HG03060 (cell line): ENCODE measurements at regions not wholly inside any gene's neighbourhood (a gene's known extent, or its start where the extent isn't known, plus 50 kb on each side); places are given as distances from the start of the nearest gene placed in this dataset.
"Not testable (repeated sequence)": the region's sequence is repeated elsewhere in the genome, so short reads cannot be mapped to it uniquely, and the experiment has no call there.

Experiments
- ATAC-seq: cut with Tn5 transposase; IDR thresholded peaks from one replicate; pipeline ENCODE4 v1.9.1; 2021; ENCODE audit warnings: low read depth, moderate number of reproducible peaks; ENCODE audit not compliant: unreplicated experiment

DNA sequence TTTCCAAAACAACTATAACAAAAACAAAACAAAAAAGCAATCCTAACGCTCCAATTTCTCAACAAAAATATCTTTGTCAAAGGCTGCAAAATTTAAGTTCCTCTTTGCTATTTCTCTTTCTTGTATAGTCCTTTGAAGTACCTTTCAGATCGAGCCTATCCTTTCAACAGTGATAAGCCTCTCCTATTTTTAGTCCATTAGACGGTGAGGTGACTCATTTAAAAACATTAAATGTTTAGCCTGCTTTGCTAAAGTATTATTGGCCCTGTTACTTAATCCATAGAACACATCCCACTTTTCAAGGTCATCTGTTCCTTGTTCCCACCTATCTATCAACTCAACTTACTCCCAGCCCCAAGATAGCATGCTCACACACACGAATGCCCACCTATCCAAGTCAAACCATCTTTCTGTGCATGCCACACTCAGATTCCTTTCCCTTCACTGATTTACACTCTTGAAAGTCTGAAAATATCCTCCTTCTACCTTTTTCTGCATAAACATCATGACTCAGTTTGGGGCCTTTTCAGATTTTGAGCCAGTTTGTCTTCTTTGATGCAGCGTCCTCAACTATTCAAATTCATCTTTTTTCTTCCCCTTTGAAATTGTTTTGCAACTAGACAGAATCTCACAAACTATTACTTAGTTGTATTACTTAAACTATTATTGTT is 224.9 kb upstream of the TMEM229A start:
- no peak for ATAC-seq

DNA sequence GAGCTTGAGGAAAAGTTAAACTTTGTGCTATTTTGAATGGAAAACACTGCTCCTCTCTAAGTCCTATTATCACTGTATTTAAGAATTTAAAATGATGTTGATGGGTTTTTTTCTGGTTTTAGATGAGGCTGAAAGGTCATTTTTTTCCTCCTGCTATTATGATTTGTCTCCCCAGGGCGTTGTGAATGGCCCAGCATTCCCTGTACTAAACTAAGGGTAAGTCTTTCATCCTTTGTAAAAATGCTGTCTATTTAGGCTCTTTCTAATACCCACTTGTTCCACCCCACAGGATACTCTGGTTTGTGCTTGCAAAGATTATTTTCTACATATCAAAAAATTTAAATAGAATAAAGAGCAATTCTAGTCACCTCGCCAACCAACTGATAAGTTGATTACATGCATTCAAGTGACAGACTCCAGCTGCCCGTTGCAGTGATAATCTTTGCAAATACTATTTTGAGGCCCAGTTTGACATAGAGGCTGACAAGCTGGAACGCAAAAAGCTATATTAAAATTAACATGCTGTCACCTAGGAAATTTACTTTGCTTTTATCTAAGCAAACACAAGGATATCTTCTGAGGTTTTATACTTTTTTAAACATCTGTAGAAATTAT is 222.3 kb upstream of the TMEM229A start:
- ATAC-seq: no peak

DNA sequence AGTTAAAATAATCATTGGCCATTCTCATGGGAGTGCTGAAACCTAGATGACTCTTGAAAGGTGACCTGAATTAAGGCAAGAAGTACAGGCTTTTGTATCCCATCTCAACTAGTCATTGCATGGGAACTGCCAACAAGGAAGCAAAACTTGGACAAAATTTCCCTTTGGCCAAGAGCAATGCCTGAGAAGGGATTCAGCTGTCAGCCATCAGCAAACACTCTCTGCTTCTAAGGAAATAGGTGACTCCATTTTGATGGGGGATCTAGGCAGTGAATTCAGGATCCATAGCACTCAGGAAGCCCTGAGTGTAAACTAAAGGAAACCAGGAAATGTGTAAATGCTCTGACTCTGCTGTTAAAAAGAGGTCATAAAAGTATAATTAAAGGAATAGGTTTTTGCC is 221.5 kb upstream of the TMEM229A start:
- ATAC-seq: no peak

DNA sequence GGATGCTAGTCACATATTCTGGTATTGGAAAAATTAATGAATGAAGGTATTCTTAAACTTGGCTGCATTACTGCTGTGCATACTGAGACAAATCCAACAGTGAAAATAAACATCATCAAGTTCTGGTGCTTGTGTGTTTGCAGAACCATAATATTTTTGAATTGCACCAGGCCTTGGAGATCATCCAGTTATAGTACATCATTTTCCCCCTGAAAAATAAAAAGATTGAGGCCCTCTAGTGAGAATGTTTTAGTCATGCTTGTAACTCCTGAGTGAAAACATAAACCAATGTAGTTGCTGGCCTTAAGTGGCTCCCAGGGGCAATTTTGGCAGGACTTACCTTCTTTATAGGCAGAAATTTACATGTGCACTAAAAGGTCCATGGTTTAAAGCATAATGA is 218.8 kb upstream of the TMEM229A start:
- no peak for ATAC-seq

DNA sequence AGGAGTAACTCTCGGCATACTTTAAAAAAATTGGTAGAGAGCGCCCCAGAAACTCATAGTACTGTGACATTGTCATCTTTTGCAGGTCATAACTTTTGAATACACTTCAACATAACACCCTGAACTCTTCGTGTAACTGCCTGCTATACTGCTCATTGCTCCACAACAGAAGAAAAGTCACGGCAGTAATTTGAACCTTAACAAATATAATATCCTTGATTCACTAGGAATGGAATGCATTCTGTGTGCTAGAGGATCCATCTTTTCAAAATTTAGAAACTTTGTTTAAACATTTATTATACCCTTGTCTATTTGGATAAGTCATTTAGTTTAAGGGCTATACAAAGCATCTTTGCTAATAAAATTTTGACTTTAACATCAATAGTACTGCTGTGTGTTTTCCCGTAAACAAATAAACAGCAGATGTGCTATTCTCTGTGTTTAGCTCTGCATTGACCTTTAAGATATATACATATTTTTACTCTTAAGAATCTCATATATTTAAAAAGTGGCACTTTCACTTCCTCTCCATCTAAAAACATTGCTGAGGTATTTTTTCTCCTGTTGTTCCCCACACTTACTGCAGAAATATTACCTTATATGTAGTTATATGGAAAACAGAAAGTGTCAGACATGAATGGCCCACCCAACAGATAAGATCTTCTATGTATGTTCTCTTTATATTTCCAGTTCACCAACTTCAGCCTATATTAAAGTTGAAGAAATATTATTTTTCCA is 217.6 kb upstream of the TMEM229A start:
- no peak for ATAC-seq

DNA sequence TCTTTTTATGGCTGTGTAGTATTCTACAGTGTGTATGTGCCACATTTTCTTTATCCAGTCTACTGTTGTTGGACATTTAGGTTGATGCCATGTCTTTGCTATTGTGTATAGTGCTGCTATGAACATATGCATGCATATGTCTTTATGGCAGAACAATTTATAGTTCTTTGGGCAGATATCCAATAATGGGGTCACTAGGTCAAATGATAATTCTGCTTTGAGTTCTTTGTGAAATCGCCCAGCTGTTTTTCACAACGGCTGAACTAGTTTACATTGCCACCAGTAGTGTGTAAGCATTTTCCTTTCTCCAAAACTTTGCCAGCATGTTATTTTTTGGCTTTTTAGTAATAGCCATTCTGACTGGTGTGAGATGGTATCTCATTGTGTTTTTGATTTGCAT is 214.8 kb upstream of the TMEM229A start:
- no peak for ATAC-seq

DNA sequence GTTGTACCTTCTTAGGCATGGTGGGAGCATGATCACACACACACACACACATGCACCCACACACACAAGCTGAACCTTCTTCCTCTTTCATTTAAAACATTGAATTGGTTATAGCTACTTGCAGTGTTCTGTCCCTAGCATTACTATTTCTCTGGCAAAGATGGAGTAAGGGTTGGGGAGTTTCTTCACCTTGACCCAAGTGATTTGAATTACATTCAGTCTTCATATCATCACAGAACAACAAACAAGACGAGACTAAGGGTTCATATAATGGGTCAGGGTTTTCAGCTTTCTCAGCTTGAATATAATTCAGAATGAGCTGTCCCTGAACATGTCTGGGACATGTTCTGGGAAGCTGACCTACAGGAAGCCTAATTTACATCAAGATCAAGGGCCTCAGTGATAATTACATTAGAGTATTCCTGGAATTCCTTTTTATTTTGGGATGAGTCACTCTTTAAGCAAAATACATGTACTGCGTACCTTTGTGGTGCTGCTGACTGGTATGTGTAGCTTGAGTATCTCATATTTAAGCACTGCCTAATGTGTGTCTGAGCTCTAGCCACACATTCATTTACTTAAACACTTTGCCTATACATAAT is 213.5 kb upstream of the TMEM229A start:
- no peak for ATAC-seq

DNA sequence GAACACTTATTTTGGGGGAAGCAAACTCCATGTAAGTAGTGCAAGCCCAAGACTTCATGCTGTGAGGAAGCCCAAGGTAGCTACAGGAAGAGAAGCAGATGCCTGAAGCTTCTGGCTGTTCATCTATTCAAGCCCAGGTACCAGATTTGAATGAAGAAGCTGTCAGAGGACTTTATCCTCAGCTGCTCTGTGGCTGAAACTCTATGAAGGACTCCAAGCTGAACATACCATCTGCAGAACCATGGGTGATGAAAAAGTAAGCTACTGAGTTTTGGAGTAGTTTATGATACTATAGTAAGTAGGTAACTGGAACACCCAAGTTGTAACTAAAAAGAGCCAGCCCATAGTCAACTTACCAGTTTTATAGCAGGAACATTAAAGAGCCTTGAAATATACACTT is 211.6 kb upstream of the TMEM229A start:
- ATAC-seq: not testable (repeated sequence)

DNA sequence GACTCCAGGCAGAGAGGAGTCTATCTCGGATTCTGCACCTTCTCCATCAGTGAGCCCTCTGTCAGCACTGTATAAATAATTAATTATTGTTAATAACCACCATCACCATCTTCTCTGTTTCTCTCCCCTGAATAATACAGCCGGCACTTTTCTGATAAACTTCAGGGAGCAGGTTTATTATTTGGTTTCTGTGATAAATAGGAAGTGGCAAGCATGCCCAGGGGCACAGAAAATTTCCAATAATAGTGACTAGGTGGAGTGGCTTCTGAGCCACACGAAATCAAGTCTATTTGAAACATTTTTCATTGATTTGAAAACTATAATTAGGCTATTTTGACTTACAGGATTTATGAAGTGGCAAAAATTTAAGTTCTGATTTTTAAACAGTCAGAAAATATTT is 186.8 kb upstream of the TMEM229A start:
- no peak for ATAC-seq

DNA sequence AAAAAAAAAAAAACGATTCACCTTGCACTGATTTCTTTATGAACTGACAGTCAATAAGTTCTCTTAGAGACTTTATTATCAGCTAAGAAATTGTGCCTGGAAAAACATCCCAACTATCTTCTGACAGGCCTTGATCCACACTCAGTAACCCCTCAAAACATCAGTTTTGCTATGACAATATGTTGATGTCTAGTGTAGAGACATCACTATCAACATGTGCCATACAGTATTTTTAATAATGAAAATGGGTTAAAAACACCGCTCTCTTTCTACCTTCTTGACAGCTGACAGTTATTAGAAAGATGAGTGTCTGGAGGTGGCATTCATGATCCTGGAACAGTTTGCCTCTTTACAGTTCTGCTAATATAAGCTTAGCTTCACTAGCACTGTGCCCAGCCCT is 175.8 kb upstream of the TMEM229A start:
- ATAC-seq: no peak

DNA sequence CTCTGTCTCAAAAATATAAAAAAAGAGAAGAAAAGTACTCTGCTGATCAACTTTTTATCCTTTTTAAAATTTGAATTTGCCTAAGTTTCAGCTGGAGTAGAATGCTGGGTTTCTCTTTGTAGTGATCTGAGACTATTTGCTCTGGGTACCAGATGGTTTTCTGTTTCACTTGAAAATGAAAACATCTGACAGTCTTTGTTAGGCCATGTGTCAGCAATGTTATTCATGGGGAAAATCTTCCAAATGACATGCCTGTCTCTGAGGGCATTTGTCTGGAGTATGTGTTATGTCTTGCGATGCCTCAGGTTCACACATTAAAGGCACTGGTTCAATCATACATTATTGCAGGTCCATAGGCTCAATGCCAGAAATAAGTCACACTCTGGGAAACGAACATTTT is 175.3 kb upstream of the TMEM229A start:
- no peak for ATAC-seq

DNA sequence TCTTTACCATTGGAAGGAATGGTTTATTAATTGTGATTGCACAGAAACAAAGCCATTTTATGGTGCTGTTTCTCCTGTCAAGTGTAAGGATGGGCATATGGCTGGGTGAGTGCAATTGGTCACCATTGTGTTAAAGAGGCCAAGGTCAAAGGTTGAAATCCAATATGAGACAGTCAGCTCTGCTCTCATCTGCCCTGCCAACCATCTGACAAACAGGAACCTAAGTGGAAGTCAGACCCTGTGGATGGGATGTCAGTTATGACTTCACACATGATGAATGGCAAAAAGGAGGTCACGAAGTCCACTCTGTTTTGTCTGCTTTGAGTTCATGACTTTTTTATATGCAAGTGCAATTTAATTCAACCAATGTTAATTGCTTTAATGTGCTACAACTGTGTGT is 172.7 kb upstream of the TMEM229A start:
- no peak for ATAC-seq

DNA sequence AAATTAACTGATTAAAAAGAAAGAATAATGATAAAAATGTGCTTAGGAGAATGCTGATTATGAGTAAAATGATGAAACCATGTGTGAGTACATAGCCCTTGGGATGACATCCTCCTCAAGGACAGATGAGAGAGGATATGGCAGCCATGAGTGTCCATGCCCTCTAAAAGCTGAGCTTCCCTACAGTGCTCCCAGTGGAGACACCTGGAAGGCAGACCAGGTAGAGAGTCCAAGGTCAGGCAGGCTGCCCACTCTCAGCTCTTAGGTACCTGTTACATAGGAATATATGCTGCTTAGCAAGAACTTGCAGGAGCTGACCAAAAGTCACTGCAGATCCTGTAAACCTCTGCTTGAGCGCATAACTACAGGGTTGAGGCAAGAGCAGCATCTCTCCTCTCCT is 169.7 kb upstream of the TMEM229A start:
- no peak for ATAC-seq

DNA sequence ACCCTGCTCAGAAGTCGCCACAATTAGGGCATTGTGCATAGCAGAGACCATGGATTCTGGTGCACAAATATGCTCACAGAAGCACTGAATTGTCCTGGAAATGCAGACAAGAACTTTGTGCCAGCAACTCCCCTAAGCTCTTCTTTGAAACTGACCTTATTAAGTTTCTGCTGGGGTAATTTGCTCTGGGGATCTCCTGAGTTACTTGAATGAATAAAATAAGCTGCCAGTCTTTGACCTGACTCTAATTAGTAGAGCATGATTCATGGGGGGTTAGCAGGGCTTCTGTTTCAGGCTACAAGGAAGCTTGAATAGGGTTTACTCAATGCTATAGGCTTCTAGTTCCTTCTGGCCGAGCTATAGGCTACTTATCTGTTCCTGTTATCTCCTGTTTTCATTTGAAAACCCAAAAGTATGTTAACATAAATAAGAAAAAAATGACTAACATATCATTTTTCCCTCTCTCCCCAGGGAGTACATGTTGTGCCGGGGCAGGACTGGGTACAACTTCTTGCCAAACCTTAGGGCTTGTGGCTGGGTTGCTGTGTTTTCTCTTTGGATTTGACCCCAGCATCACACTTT is 169.0 kb upstream of the TMEM229A start:
- ATAC-seq: no peak

DNA sequence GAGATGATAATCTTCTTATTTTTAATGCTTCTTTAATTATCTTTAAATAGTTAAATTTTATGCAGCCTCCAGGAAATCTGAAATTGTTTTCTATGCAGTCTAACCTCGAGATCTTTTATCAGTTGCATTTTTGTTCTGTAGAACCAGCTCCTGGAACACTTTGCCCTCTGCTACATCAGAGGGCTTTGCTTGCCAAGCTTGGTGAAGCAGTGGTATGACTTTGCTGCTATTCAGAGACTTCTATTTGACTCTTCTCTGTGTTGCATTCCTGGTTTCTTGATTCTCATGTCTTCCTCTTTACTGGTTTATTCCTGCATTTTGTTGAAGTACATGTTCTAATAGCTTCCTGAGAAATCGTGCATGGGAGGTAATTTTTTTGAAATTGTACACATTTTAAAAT is 163.7 kb upstream of the TMEM229A start:
- no peak for ATAC-seq

DNA sequence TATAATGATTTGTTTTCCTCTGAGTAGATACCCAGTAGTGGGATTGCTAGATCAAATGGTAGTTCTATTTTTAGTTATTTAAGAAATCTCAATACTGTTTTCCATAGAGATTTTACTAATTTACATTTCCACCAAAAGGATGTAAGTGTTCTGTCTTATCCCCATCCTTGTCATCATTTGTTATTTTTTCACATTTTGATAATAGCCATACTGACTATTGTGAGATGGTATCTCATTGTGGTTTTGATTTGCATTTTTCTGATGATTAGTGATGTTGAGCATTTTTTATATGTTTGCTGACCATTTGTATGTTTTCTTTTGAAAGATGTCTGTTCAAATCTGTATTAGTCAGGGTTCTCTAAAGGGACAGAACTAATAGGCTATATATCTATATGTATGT is 160.0 kb upstream of the TMEM229A start:
- no peak for ATAC-seq

DNA sequence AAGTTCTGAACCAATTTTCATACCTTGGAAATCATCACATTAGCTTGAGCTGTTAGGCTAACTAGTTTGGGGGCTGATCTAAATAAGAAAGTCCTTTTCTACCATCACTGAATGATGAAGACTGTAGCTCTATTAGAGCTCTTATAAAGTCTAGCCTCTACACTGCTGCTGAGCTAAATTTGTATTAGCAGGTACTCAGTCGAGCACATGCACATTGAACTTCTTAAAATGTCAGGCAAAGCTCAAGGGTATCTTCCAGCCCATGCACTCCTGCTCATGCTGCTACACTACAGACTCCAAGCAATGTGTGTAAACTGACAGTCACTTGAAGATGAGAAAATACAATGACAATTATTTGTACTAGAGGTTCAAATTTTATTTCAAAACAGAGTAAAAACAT is 158.8 kb upstream of the TMEM229A start:
- ATAC-seq: no peak

DNA sequence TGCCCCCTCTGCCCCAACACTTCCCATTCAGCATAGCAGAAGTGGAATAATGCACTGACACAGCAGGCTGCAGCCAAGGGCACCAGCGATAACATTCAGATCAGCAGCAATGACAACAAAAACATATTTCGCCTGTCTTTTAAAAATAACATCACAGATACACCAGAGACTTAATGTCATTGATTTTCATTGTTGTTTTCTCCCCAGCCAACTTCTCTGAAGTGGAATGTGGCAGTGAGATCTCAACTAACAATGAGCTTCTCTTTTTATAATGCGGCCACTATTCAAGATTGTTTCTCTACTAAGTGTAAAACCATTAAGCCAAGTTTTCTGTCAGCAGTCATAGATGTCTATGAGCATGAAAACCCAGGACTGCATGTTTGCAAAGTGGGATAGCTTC is 158.2 kb upstream of the TMEM229A start:
- ATAC-seq: no peak

DNA sequence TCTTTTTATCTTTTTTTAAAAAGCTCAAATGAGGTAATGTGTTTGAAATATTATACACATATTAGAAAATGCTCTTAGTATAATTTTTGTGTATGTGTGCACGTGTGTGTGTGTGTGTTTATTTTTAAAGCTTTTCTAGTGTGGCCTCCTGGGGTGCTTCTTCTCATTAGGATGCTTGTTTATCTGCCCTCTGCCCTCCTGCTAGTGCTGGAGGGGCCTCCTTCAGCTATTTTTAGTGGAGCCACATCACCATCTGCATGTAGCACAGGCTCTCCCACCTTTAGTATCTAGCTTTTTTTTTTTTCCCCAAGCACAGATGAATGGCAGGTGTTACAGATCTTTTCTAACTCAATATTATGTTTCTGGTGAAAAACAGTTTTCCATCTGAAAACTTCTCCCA is 155.7 kb upstream of the TMEM229A start:
- no peak for ATAC-seq

DNA sequence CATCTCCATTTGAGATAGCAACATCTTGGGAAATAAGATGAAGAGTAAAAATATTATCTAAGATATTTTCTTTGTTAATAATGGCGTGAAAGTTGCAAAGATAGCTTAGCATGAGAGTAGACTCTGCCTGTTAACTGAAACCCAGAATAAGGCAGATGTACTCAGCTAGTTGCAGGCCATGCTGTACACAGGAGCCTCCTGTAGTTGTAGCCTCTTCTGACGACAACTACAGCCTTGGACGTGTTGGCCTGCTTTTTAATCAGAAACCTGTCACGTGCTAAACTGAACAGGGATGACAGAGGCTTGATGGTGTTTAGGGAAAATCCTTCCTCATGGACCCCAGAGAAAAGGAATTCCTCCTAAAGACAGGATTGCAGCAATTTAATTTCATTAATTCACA is 155.1 kb upstream of the TMEM229A start:
- no peak for ATAC-seq

DNA sequence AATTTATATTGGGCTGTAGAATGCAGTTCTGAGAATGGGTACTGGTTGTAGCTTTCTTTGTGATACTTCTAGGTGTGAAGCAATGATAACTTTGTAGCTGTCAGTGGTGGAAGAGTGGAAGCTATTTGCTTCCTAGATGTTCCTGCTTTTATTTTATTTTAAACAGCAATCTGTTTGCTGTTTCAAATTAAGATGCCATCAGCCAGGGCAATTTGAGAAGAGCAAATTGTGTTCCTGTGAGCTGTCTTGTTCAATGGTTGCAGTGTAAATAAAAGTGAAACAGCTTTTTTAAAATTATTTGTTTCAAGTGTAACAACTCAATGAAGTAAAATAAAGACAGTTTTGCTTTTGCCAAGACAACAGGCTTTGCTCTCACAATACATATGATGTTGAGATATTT is 150.8 kb upstream of the TMEM229A start:
- ATAC-seq: no peak
